Endothelial cell of umbilical vein (primary cell): ENCODE measurements at regions not wholly inside any gene's neighbourhood (a gene's known extent, or its start where the extent isn't known, plus 50 kb on each side); places are given as distances from the start of the nearest gene placed in this dataset.

Experiments
- BruUV-seq: library from RNA; stranded (reverse); fragments of 400-500 nt; replicated peaks from 2 replicates; lab custom pipeline; 2021; lab: Mats Ljungman, UMichigan
- CTCF ChIA-PET: fragments of 300-600, 350-600 bp; sonication (Branson Sonifier 250); formaldehyde crosslinking; loops from one replicate; lab custom pipeline; 2021; ENCODE audit warnings: antibody characterized with exemption, inconsistent platforms; lab: Charles Lee
- POLR2A ChIA-PET: fragments of 300-600, 350-600 bp; sonication (Branson Sonifier 250); formaldehyde crosslinking; loops from one replicate; lab custom pipeline; 2021; ENCODE audit warnings: antibody characterized with exemption, inconsistent platforms; lab: Charles Lee
- DNase-seq: peaks from one replicate; pipeline ENCODE4 v3.0.0-alpha.2; 2011; ENCODE audit warnings: low read depth, low spot score
- FAIRE-seq: peaks from 2 replicates; lab custom pipeline; 2011; peaks lifted over from hg19 to GRCh38; lab: Jason Lieb, UNC
- H2AFZ ChIP-seq: 2 replicates; pipeline ENCODE4 v1.6.0; 2012; ENCODE audit warnings: low read depth, low read length, control low read depth, inconsistent platforms
- H3K27ac ChIP-seq: 2 replicates; pipeline ENCODE4 v1.5.1; 2011; ENCODE audit warnings: low read depth, mild to moderate bottlenecking, control low read depth, low read length, moderate library complexity; ENCODE audit not compliant: insufficient read depth
- H3K27me3 ChIP-seq, 2 experiments: 2 replicates each; pipeline versions ENCODE4 v1.6.0 to v1.6.1; 2011; ENCODE audit warnings: low read length in 2 of 2, mixed read lengths in 1 of 2; ENCODE audit not compliant: control insufficient read depth in 2 of 2, insufficient read depth in 2 of 2
- H3K36me3 ChIP-seq, 2 experiments: 2 replicates in 1 of 2; 3 replicates in 1 of 2; pipeline ENCODE4 v1.5.1; 2011; ENCODE audit warnings: low read length in 2 of 2, mild to moderate bottlenecking in 1 of 2, moderate library complexity in 1 of 2; ENCODE audit not compliant: control insufficient read depth in 2 of 2, insufficient read depth in 2 of 2; ENCODE audit errors: extremely low read depth in 1 of 2
- H3K4me1 ChIP-seq: 3 replicates; pipeline ENCODE4 v1.5.1; 2011; ENCODE audit warnings: mild to moderate bottlenecking, low read length; ENCODE audit not compliant: control insufficient read depth, insufficient read depth; ENCODE audit errors: extremely low read depth
- H3K4me2 ChIP-seq: 2 replicates; pipeline ENCODE4 v1.6.1; 2011; ENCODE audit warnings: low read length, control low read depth, mixed read lengths; ENCODE audit not compliant: insufficient read depth
- H3K4me3 ChIP-seq, 3 experiments: fragments of 200-600 bp in 1 of 3; sonication (generic), shearing (Covaris generic) in 1 of 3; replicated peaks in 1 of 3; 2 replicates each; pipeline ENCODE4 v1.5.1; 2011 to 2016; ENCODE audit warnings: control low read depth in 3 of 3, low read length in 3 of 3, mild to moderate bottlenecking in 2 of 3, inconsistent platforms in 1 of 3, low read depth in 1 of 3, moderate library complexity in 1 of 3; ENCODE audit not compliant: insufficient read depth in 1 of 3
- H3K79me2 ChIP-seq: 2 replicates; pipeline ENCODE4 v1.6.0; 2012; ENCODE audit warnings: low read length, inconsistent platforms; ENCODE audit not compliant: control insufficient read depth, insufficient read depth
- H3K9ac ChIP-seq: replicated peaks from 2 replicates; pipeline ENCODE3; 2011; ENCODE audit warnings: low read length, control low read depth; ENCODE audit not compliant: insufficient read depth; ENCODE audit errors: extremely low read depth
- H3K9me1 ChIP-seq: replicated peaks from 3 replicates; pipeline ENCODE4 v1.6.0; 2011; ENCODE audit warnings: mild to moderate bottlenecking, low read length; ENCODE audit not compliant: control insufficient read depth, insufficient read depth; ENCODE audit errors: extremely low read depth
- H3K9me3 ChIP-seq: replicated peaks from 2 replicates; pipeline ENCODE4 v1.5.1; 2012; ENCODE audit warnings: low read length, inconsistent platforms; ENCODE audit not compliant: control insufficient read depth, insufficient read depth
- H4K20me1 ChIP-seq: replicated peaks from 2 replicates; pipeline ENCODE3; 2011; ENCODE audit warnings: mild to moderate bottlenecking, low read length; ENCODE audit not compliant: control insufficient read depth, insufficient read depth; ENCODE audit errors: extremely low read depth
- CTCF ChIP-seq, 2 donors: IDR thresholded peaks; 1 replicate in 1 of 2; 2 replicates in 1 of 2; pipeline ENCODE4 v1.5.1; 2011; ENCODE audit warnings: low read length in 2 of 2, mild to moderate bottlenecking in 2 of 2, moderate library complexity in 2 of 2, control low read depth in 1 of 2, inconsistent platforms in 1 of 2, low read depth in 1 of 2; ENCODE audit not compliant: insufficient read depth in 1 of 2; ENCODE audit errors: extremely low read depth in 1 of 2
- EZH2 ChIP-seq: IDR thresholded peaks from 2 replicates; pipeline ENCODE4 v1.6.1; 2012; ENCODE audit warnings: borderline replicate concordance, low read depth, mild to moderate bottlenecking, moderate library complexity, low read length, inconsistent platforms; ENCODE audit not compliant: severe bottlenecking
- FOS ChIP-seq: IDR thresholded peaks from 2 replicates; pipeline ENCODE4 v1.6.1; 2011; ENCODE audit warnings: mild to moderate bottlenecking, low read length, moderate library complexity, borderline replicate concordance; ENCODE audit not compliant: insufficient read depth
- GATA2 ChIP-seq: IDR thresholded peaks from 2 replicates; pipeline ENCODE4 v1.7.0; 2011; ENCODE audit warnings: low read depth, mild to moderate bottlenecking, moderate library complexity, mixed read lengths, low read length; ENCODE audit not compliant: insufficient read length, insufficient read depth
- JUN ChIP-seq: IDR thresholded peaks from 2 replicates; pipeline ENCODE4 v1.6.1; 2011; ENCODE audit warnings: borderline replicate concordance, low read depth; ENCODE audit not compliant: insufficient read length, insufficient read depth
- MAX ChIP-seq: IDR thresholded peaks from 2 replicates; pipeline ENCODE4 v1.6.1; 2011; ENCODE audit not compliant: insufficient read depth, insufficient read length
- MYC ChIP-seq: IDR thresholded peaks from one replicate; pipeline ENCODE4 v1.6.1; 2011; ENCODE audit warnings: mild to moderate bottlenecking, low read depth, low read length
- POLR2A ChIP-seq: IDR thresholded peaks from 2 replicates; pipeline ENCODE4 v1.6.1; 2012; ENCODE audit warnings: low read depth, mild to moderate bottlenecking, control low read depth, low read length
- POLR2AphosphoS5 ChIP-seq: IDR thresholded peaks from 2 replicates; pipeline ENCODE4 v1.6.1; 2012; ENCODE audit warnings: low read depth, mild to moderate bottlenecking, control low read depth, low read length, moderate library complexity; ENCODE audit not compliant: insufficient read depth
- dilution Hi-C: fragments of 300-500 bp; cut with MboI; formaldehyde crosslinking; loops from one replicate; pipeline ENCODE4 v1.15.0; 2019; ENCODE audit warnings: low sequenced_read_pairs; ENCODE audit not compliant: extremely low pct_ligation_motif_present
- intact Hi-C: fragments of 100-400 bp; cut with micrococcal nuclease; formaldehyde crosslinking; loops from one replicate; pipeline ENCODE4 v1.10.0; 2022

- no peak overlapping the region for H3K9ac ChIP-seq
- H3K36me3 ChIP-seq, result no peaks in the 10 kb centered on the region
- TF ChIP-seq FOS, result no peak
- no peak for TF ChIP-seq POLR2A
- no peak for TF ChIP-seq MAX
- TF ChIP-seq EZH2, result no peak
- TF ChIP-seq POLR2AphosphoS5, result no peak
- TF ChIP-seq CTCF (IDR thresholded peaks at IDR 0.05; ENCODE audit: extremely low read depth in 1 of 2, insufficient read depth in 1 of 2, low read depth in 1 of 2, low read length in 2 of 2), result no peak
- no peak for TF ChIP-seq MYC
- no peak for TF ChIP-seq GATA2
- no peak for TF ChIP-seq JUN
- H3K4me2 ChIP-seq, result no peak overlapping the region
- H3K27ac ChIP-seq, result no peak overlapping the region
- BruUV-seq, result no TSS peak
- CTCF ChIA-PET, result no interaction called here
- no peaks in the 10 kb centered on the region for H3K27me3 ChIP-seq
- H3K9me3 ChIP-seq, result no peaks in the 10 kb centered on the region
- H3K9me1 ChIP-seq, result no peaks in the 10 kb centered on the region
- H3K4me1 ChIP-seq, result no peaks in the 10 kb centered on the region
- dilution Hi-C loops (no loop called here), intact Hi-C loops (no loop called here)
- no peaks in the 10 kb centered on the region for H4K20me1 ChIP-seq
- POLR2A ChIA-PET, result no interaction called here
- no peaks in the 10 kb centered on the region for H3K79me2 ChIP-seq
- DNase-seq, result no peak
- no peak overlapping the region for H3K4me3 ChIP-seq
- FAIRE-seq, result no peak
- no peak overlapping the region for H2AFZ ChIP-seq
Observed at GRCh38 chrX:43166874-43167273, 388.9 kb upstream of the PPP1R2C start.
